Transverse colon (tissue), 3 donors: ENCODE measurements at regions not wholly inside any gene's neighbourhood (a gene's known extent, or its start where the extent isn't known, plus 50 kb on each side); places are given as distances from the start of the nearest gene placed in this dataset.

Source experiments
- CTCF ChIP-seq, 5 experiments: fragments of 200-600 bp in 3 of 5; fragments of 450-650 bp in 2 of 5; sonication (generic) in 3 of 5; IDR thresholded peaks; 1 replicate in 2 of 5; 2 replicates in 3 of 5; pipeline ENCODE4 v1.5.1; 2016 to 2017; ENCODE audit warnings: antibody characterized with exemption in 5 of 5, inconsistent platforms in 3 of 5, mild to moderate bottlenecking in 2 of 5, moderate library complexity in 1 of 5
- EP300 ChIP-seq: sonication (generic); formaldehyde crosslinking; IDR thresholded peaks from one replicate; pipeline ENCODE4 v1.6.1; 2017; ENCODE audit warnings: antibody characterized with exemption, low read depth

GRCh38 chr6:150535151-150535804 is 64.4 kb upstream of the PLEKHG1 start:
- TF ChIP-seq CTCF (IDR thresholded peaks at IDR 0.05) (no peak), EP300 (no peak)
